ENCODE measurements at regions not wholly inside any gene's neighbourhood (a gene's known extent, or its start where the extent isn't known, plus 50 kb on each side); places are given as distances from the start of the nearest gene placed in this dataset.

- TF ChIP-seq CTCF (IDR thresholded peaks at IDR 0.05; ENCODE audit: insufficient read depth in 1 of 2, low read depth in 1 of 2, low read length in 1 of 2, severe bottlenecking in 1 of 2, unreplicated experiment in 1 of 2), result no peak
- Histone ChIP-seq H3K4me3 (ENCODE audit: low read depth, low read length) (no peak overlapping the region), H3K36me3 (ENCODE audit: control insufficient read depth, insufficient read depth, low read length) (no peaks in the 10 kb centered on the region), H3K27me3 (replicated peaks; ENCODE audit: control insufficient read depth, insufficient read depth, low read length) (no peaks in the 10 kb centered on the region), H3K4me1 (peaks cover 12% of the 10 kb centered on the region), H3K9me3 (no peaks in the 10 kb centered on the region; the same call in 1 of the 2 replicates)
- no peaks in the 10 kb centered on the region for H3K27me3 Mint-ChIP-seq (ENCODE audit: insufficient read depth, unreplicated experiment)
- DNase-seq, result no peak
- no TSS peak for BruUV-seq (replicated peaks)
- H3K27ac Mint-ChIP-seq (ENCODE audit: unreplicated experiment), result no peak overlapping the region
- intact Hi-C loops (cut with micrococcal nuclease; ENCODE audit: unreplicated experiment), result no loop called here
- no peak overlapping the region for H3K4me3 Mint-ChIP-seq (ENCODE audit: unreplicated experiment)
- H3K4me1 Mint-ChIP-seq (ENCODE audit: low read depth, unreplicated experiment), result no peaks in the 10 kb centered on the region
- ChIA-PET POLR2A (no interaction called here), CTCF (no interaction called here)
- no peaks in the 10 kb centered on the region for H3K36me3 Mint-ChIP-seq (ENCODE audit: insufficient read depth, unreplicated experiment)
- peaks cover 30% of the 10 kb centered on the region for H3K9me3 Mint-ChIP-seq (ENCODE audit: unreplicated experiment)
Measured at GRCh38 chr10:37619336-37619735, 238.1 kb downstream of the ZNF248 start.

- H3K9me3 Mint-ChIP-seq (ENCODE audit: unreplicated experiment), result no peaks in the 10 kb centered on the region
- no peak for TF ChIP-seq CTCF (IDR thresholded peaks at IDR 0.05; ENCODE audit: insufficient read depth in 1 of 2, low read depth in 1 of 2, low read length in 1 of 2, severe bottlenecking in 1 of 2, unreplicated experiment in 1 of 2)
- intact Hi-C loops (cut with micrococcal nuclease; ENCODE audit: unreplicated experiment), result no loop called here
- BruUV-seq (replicated peaks), result no TSS peak
- H3K27ac Mint-ChIP-seq (ENCODE audit: unreplicated experiment), result no peak overlapping the region
- ChIA-PET CTCF (interaction anchor here (0.6 kb wide), 1 partner anchor 628 kb away, joined by 3 read pairs; no protein-coding TSS in a partner anchor), POLR2A (no interaction called here)
- H3K9me3 ChIP-seq, result no peaks in the 10 kb centered on the region
- no peaks in the 10 kb centered on the region for H3K4me1 ChIP-seq
- no peaks in the 10 kb centered on the region for H3K27me3 Mint-ChIP-seq (ENCODE audit: insufficient read depth, unreplicated experiment)
- no peaks in the 10 kb centered on the region for H3K36me3 Mint-ChIP-seq (ENCODE audit: insufficient read depth, unreplicated experiment)
- DNase-seq, result no peak
- no peaks in the 10 kb centered on the region for H3K4me1 Mint-ChIP-seq (ENCODE audit: low read depth, unreplicated experiment)
- H3K4me3 ChIP-seq (ENCODE audit: low read depth, low read length), result no peak overlapping the region
- H3K4me3 Mint-ChIP-seq (ENCODE audit: unreplicated experiment), result no peak overlapping the region
- no peaks in the 10 kb centered on the region for H3K27me3 ChIP-seq (replicated peaks; ENCODE audit: control insufficient read depth, insufficient read depth, low read length)
- H3K36me3 ChIP-seq (ENCODE audit: control insufficient read depth, insufficient read depth, low read length), result no peaks in the 10 kb centered on the region
Measured at GRCh38 chr10:37588299-37588698, 269.1 kb downstream of the ZNF248 start.

- ChIA-PET CTCF (no interaction called here), POLR2A (no interaction called here)
- Mint-ChIP-seq H3K36me3 (ENCODE audit: insufficient read depth, unreplicated experiment) (no peaks in the 10 kb centered on the region), H3K27me3 (ENCODE audit: insufficient read depth, unreplicated experiment) (no peaks in the 10 kb centered on the region), H3K27ac (ENCODE audit: unreplicated experiment) (no peak overlapping the region), H3K9me3 (ENCODE audit: unreplicated experiment) (no peaks in the 10 kb centered on the region), H3K4me1 (ENCODE audit: low read depth, unreplicated experiment) (no peaks in the 10 kb centered on the region), H3K4me3 (ENCODE audit: unreplicated experiment) (no peak overlapping the region)
- Histone ChIP-seq H3K36me3 (ENCODE audit: control insufficient read depth, insufficient read depth, low read length) (no peaks in the 10 kb centered on the region), H3K27me3 (replicated peaks; ENCODE audit: control insufficient read depth, insufficient read depth, low read length) (no peaks in the 10 kb centered on the region), H3K9me3 (0 out of 2 replicates have a peak, but pooled peaks cover 7% of the 10 kb centered on the region), H3K4me1 (no peaks in the 10 kb centered on the region), H3K4me3 (ENCODE audit: low read depth, low read length) (no peak overlapping the region)
- BruUV-seq (replicated peaks), result no TSS peak
- no peak for DNase-seq
- intact Hi-C loops (cut with micrococcal nuclease; ENCODE audit: unreplicated experiment), result loop anchor here (5.0 kb wide), 1 partner anchor 52 kb away; no protein-coding TSS in a partner anchor
- TF ChIP-seq CTCF (IDR thresholded peaks at IDR 0.05; ENCODE audit: insufficient read depth in 1 of 2, low read depth in 1 of 2, low read length in 1 of 2, severe bottlenecking in 1 of 2, unreplicated experiment in 1 of 2), result no peak
Measured at GRCh38 chr10:37584643-37585042, 272.8 kb downstream of the ZNF248 start.

Measured in Caco-2 (cell line).